Uterus (tissue), 2 donors: ENCODE measurements at regions not wholly inside any gene's neighbourhood (a gene's known extent, or its start where the extent isn't known, plus 50 kb on each side); places are given as distances from the start of the nearest gene placed in this dataset.

Source experiments
- CTCF ChIP-seq, 4 experiments: fragments of 200-600 bp in 2 of 4; fragments of 450-650 bp in 2 of 4; sonication (generic) in 2 of 4; IDR thresholded peaks; one replicate each; pipeline ENCODE4 v1.5.1; 2016 to 2019; ENCODE audit warnings: antibody characterized with exemption in 4 of 4, mild to moderate bottlenecking in 2 of 4, moderate library complexity in 1 of 4
- POLR2A ChIP-seq, 2 donors: fragments of 450-650 bp; IDR thresholded peaks; one replicate each; pipeline ENCODE4 v1.6.1; 2016; ENCODE audit warnings: antibody characterized with exemption in 2 of 2, mild to moderate bottlenecking in 1 of 2, moderate library complexity in 1 of 2

GRCh38 chr7:39845006-39845405 lies 105.0 kb upstream of the CDK13 start:
- TF ChIP-seq CTCF (IDR thresholded peaks at IDR 0.05) (no peak), POLR2A (IDR thresholded peaks at IDR 0.05) (no peak)
